GM20431 (cell line): ENCODE measurements at regions not wholly inside any gene's neighbourhood (a gene's known extent, or its start where the extent isn't known, plus 50 kb on each side); places are given as distances from the start of the nearest gene placed in this dataset.
"Not testable (repeated sequence)": the region's sequence is repeated elsewhere in the genome, so short reads cannot be mapped to it uniquely, and the experiment has no call there.

Experiments used
- in situ Hi-C: fragments of 300-500 bp; cut with MseI, MboI; formaldehyde crosslinking; loops from one replicate; pipeline ENCODE4 v1.15.0; 2020; ENCODE audit warnings: low sequenced_read_pairs; ENCODE audit not compliant: unreplicated experiment

- in situ Hi-C loops = loop anchor here (10.0 kb wide), 1 partner anchor 132 kb away; no protein-coding TSS in a partner anchor
Observed at GRCh38 chr10:28386503-28386868, 83.6 kb upstream of the MPP7 start.

GRCh38 chr10:28387140-28387539 lies 84.3 kb upstream of the MPP7 start:
- in situ Hi-C loops = loop anchor here (10.0 kb wide), 1 partner anchor 132 kb away; no protein-coding TSS in a partner anchor

- in situ Hi-C loops = no loop called here
Observed at GRCh38 chr10:28391283-28391682, 88.4 kb upstream of the MPP7 start.

DNA sequence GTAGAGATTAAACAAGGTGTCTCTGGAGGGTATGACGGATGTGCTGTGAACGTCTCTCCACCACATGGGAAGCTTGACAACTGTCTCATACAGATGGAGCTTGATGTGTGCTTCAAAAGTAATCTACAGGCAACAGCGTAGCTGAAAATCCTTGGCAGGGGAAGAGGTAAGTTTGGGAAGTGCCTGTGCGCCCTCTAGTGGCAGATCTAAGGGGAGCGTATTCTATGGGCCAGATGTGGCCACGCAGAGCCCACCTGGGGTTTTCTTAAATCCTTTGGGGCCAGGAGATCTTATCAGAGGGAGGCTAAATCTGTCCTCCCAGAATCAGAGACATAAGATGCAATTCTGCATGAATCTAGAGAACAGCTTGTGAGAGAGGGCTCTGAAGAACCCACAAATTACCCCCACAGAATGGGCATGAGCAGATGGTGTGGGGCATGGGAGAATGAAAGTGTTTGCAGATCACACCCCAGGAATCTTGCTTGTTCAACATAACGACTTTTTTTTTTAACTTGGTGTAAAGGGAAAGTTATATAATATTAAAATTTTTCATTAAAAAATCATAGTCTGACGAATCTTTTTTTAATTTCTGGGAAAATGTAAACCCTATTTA lies 91.2 kb upstream of the MPP7 start:
- in situ Hi-C loops = no loop called here

DNA sequence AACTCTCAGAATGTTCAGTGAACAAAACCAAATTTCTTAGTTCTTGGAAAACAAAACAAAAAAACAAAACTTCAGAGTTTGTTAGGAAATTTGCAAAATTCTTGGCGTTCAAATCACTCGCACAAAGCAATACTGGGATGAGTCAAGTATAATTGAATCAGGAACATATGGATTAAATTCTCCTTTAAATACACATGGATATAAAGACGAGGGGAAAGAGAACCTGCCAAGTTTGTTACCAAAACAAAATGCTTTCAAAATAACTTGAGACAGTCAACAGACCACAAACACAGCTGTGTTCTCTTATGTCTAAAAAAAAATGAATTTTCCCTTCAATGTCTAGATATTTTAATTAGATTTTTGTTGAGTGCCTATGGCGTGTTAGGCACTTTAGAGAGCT lies 93.5 kb upstream of the MPP7 start:
- in situ Hi-C loops = no loop called here

- in situ Hi-C loops = no loop called here
Observed at GRCh38 chr10:28397229-28397628, 94.4 kb upstream of the MPP7 start.

DNA sequence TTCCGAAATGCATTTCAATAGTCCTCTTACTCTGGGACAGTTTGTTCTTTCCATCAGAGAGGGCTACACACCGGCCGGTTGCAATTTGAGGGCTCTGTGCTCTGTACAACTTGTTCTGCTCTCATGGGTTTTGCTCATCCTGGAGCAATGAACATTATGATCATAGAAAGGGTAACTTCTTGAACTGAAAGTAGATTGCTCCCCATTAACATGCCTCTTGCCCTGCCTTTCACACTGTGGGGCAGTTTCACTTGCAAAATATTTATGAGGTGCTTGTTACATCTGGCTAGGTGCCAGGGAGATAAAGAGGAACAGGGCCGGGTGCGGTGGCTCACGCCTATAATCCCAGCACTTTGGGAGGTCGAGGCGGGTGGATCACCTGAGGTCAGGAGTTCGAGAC lies 97.3 kb upstream of the MPP7 start:
- in situ Hi-C loops = no loop called here

GRCh38 chr10:28400681-28401080 lies 97.8 kb upstream of the MPP7 start:
- in situ Hi-C loops = no loop called here

DNA sequence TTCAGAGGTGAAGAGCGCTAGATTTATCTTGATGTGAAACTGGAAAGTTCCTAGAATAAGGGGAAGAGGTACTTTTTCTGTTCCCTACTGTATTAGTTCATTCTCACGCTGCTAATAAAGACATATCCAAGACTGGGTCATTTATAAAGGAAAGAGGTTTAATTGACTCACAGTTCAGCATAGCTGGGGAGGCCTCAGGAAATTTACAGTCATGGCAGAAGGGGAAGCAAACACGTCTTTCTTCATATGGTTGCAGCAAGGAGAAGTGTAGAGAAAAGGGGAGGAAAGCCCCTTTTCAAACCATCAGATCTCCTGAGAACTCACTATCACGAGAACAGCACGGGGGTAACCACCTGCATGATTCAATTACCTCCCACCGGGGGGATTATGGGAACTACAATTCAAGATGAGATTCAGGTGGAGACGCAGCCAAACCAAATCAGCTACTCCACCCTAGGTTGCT lies 99.8 kb upstream of the MPP7 start:
- in situ Hi-C loops = not testable (repeated sequence)

DNA sequence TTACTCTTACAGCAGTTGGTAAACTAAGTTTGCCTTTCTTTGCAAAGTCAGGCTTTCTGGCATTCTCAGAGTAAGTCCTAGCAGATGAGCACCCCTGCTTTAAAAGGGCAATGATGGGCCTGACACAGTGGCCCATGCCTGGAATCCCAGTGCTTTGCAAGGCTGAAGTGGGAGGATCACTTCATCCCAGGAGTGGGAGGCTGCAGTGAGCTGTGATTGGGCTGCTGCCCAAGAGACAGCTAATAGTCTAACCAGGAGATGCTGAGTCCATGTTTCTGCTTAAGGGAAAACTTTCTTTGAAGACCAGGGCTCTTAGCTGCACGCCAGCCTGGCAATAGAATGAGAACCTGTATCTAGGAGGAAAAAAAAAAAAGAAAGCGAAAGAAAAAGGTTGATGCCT lies 100.2 kb upstream of the MPP7 start:
- in situ Hi-C loops = no loop called here

DNA sequence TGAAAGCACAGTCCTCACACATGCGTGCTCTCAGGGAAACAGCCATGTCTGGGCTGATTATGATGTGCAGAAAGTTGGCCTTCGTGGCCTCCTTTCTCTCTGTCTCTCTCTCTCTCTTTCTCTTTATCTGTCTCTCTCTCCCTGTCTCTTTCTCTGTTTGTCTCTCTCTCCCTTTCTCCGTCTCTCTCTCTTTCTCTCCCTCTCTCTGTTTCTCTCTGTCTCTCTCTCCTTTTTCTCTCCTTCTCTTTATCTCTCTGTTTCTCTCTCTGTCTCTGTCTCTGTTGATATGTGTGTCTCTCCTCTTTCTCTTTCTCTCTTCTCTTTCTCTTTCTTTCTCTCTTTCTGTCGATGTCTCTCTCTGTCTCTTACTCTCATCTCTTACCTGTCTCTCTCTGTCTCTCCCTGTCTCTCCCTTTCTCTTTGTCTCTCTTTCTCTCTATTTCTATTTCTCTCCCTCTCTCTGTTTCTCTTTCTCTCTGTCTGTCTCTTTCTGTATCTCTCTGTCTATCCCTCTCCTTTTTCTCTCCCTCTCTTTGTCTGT lies 105.4 kb upstream of the MPP7 start:
- in situ Hi-C loops = no loop called here

DNA sequence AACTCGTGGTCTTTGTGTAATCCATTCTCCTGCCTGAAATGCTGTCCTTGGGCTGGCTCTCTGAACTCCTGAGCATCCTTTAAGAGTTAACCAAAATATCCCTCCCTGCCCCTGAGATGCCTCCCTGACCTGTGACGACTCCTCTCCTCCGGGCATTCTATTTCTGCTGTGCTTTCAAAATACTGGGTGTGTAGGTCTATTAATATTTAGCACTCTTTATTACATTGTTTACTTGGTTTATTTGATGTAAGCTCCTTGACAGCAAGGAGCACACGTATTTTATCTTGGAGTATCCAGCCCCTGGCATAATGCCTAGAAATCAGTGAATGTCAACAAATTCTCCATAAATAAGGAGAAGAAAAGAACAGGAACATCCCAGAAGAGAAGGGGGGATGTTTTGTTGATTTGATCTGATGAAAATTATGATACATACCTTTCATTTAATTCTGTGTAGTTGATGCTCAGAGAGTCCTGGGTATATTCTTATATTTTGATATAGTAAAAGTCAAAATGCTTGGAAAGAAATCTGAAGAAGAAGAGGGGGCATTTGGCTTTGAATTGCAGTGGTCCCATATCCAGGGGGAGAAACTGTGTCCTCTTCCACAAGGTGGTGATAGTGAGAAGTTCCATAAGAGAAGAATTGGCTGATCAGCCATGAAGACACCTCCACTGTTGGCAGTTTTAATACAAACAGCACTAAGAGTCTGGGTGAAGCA lies 107.7 kb upstream of the MPP7 start:
- in situ Hi-C loops = no loop called here

DNA sequence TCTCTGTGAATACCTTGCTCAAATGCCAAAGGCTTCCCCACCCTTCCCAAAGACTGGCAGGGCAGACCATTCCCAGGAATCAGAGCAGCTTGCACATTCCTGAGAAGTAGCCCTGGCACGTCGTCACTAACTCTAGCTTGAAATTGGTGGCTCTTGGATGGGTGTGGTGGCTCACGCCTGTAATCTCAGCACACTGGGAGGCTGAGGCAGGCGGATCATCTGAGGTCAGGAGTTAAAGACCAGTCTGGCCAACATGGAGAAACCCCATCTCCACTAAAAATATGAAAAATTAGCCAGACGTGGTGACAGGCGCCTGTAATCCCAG lies 108.2 kb upstream of the MPP7 start:
- in situ Hi-C loops = no loop called here

DNA sequence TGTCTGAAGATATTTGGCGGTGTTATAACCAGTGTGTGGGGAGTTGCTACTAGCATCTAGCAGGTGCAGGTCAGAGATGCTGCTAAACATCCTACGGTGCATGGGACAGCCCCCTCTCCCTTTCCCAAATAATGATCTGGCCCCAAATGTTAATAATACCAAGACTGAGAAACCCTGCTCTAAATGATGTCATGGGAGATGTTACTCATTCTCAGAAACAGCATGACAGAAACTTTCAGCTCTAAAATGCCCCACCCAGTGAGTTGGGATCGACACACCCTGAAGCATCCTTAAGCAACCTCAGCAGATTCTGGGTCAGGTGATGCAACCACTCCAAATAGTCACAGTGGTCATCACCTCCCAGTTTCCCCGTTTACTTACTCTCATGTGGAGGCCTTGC lies 108.8 kb upstream of the MPP7 start:
- in situ Hi-C loops = no loop called here

GRCh38 chr10:28418069-28418468 lies 114.8 kb upstream of the WAC start:
- in situ Hi-C loops = no loop called here

DNA sequence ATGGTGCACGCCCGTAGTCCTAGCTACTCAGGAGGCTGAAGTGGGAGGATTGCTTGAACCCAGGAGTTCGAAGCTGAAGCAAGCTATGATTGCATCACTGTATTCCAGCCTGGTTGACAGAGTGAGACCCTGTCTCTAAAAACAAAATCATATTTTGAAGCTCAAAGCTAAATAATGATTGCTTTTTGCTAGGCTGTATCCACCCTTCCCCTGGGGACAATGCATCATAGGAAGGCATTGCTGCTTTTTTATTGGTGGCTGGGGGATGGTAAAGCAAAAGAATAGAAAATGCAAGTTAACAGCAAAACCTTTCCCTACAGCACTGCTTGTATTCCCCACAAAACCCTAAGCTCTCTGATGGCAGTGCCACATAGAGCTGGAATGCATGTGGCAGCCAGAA lies 107.5 kb upstream of the WAC start:
- in situ Hi-C loops = no loop called here

DNA sequence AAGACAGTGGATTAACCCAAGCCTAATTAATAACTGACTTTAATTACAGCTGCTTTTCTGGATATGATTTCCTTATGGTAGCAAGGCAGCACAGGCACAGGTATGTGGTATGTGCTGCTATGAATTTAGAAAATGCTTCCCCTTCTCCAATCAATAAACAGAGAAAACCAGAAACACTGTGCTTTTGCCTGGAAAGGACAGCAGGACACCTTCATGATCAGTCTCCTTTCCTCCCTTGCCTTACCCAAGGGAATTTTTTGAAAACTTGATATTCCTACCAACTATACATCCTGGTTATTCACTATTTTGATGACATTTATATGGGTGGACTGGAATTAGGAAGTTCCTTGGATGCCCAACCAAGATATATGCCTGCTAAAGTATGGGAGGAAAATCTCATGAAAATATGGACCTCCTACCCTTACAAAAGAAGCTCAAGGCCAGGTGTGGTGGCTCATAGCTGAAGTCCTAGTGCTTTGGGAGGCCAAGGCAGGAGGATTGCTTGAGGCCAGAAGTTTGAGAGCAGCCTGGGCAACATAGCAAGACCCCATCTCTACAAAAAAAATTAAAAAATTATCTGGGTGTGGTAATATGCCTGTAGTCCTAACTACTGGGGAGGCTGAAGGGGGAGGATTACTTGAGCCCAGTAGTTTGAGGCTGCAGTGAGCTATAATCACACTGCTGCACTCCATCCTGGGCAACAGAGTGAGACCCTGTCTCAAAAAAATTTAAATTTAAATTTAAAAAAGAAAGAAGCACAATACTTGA lies 106.3 kb upstream of the WAC start:
- in situ Hi-C loops = no loop called here

GRCh38 chr10:28427376-28427775 lies 105.5 kb upstream of the WAC start:
- in situ Hi-C loops = no loop called here

- in situ Hi-C loops = no loop called here
Observed at GRCh38 chr10:28429045-28429444, 103.9 kb upstream of the WAC start.

DNA sequence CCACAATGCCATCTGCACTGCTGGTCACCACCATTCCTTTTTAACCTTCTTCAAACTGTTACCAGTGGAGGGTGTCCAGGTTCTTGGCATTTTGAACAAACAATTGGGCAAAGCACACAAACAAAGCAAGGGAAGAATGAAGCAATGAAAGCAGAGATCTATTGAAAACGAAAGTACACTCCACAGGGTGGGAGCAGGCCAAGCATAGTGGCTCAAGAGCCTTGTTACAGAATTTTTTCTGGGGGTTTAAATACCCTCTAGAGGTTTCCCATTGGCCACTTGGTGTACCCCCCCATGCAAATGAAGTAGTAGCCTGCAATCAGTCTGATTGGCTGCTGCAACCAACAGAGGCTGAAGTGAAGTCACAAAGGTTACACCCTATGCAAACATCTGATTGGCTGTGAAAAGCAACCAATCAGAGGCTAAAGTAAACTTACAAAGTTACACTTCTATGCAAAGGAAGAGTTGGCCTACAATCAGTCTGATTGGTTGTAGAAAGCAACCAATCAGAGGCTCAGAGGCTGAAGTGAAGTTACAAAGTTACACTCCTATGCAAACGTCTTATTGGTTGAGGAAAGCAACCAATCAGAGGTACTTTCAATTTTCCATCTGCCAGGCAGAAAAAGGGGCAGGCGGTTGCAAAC lies 103.2 kb upstream of the WAC start:
- in situ Hi-C loops = no loop called here

- in situ Hi-C loops = no loop called here
Observed at GRCh38 chr10:28431139-28431538, 101.8 kb upstream of the WAC start.
